ENCODE measurements at regions not wholly inside any gene's neighbourhood (a gene's known extent, or its start where the extent isn't known, plus 50 kb on each side); places are given as distances from the start of the nearest gene placed in this dataset.

- no peak for TF ChIP-seq PRDM15 (CRISPR knock-in tag; IDR thresholded peaks at IDR 0.05)
Measured at GRCh38 chr7:109178342-109178741, 608.7 kb downstream of the DNAJB9 start (continued).

GRCh38 chr7:109179601-109180000 is 609.9 kb downstream of the DNAJB9 start:
- in situ Hi-C loops (cut with MboI) = no loop called here
- no peak for TF ChIP-seq HSF1 (IDR thresholded peaks at IDR 0.05; ENCODE audit: low read depth, low read length)
- no peak for TF ChIP-seq TBL1XR1 (IDR thresholded peaks at IDR 0.05; ENCODE audit: low read depth, low read length)
- TF ChIP-seq HDGF (IDR thresholded peaks at IDR 0.05) = no peak
- no peak for TF ChIP-seq KLF5 (IDR thresholded peaks at IDR 0.05; ENCODE audit: partially characterized antibody)
- TF ChIP-seq RELA (IDR thresholded peaks at IDR 0.05; ENCODE audit: borderline replicate concordance, partially characterized antibody) = no peak
- no peak for TF ChIP-seq RAD21 (IDR thresholded peaks at IDR 0.05; ENCODE audit: insufficient read depth, low read depth, low read length)
- TF ChIP-seq MEF2A (IDR thresholded peaks at IDR 0.05; ENCODE audit: insufficient read depth, low read depth, low read length) = no peak
- TF ChIP-seq POLR2A (IDR thresholded peaks at IDR 0.05; ENCODE audit: low read depth, low read length) = no peak
- no peak for TF ChIP-seq TARDBP (IDR thresholded peaks at IDR 0.05; ENCODE audit: borderline replicate concordance)
- no peak for TF ChIP-seq ASH2L (IDR thresholded peaks at IDR 0.05; ENCODE audit: borderline replicate concordance, low read depth)
- no peak for TF ChIP-seq BRCA1 (IDR thresholded peaks at IDR 0.05; ENCODE audit: low read depth, low read length)
- TF ChIP-seq, protein P1, sequence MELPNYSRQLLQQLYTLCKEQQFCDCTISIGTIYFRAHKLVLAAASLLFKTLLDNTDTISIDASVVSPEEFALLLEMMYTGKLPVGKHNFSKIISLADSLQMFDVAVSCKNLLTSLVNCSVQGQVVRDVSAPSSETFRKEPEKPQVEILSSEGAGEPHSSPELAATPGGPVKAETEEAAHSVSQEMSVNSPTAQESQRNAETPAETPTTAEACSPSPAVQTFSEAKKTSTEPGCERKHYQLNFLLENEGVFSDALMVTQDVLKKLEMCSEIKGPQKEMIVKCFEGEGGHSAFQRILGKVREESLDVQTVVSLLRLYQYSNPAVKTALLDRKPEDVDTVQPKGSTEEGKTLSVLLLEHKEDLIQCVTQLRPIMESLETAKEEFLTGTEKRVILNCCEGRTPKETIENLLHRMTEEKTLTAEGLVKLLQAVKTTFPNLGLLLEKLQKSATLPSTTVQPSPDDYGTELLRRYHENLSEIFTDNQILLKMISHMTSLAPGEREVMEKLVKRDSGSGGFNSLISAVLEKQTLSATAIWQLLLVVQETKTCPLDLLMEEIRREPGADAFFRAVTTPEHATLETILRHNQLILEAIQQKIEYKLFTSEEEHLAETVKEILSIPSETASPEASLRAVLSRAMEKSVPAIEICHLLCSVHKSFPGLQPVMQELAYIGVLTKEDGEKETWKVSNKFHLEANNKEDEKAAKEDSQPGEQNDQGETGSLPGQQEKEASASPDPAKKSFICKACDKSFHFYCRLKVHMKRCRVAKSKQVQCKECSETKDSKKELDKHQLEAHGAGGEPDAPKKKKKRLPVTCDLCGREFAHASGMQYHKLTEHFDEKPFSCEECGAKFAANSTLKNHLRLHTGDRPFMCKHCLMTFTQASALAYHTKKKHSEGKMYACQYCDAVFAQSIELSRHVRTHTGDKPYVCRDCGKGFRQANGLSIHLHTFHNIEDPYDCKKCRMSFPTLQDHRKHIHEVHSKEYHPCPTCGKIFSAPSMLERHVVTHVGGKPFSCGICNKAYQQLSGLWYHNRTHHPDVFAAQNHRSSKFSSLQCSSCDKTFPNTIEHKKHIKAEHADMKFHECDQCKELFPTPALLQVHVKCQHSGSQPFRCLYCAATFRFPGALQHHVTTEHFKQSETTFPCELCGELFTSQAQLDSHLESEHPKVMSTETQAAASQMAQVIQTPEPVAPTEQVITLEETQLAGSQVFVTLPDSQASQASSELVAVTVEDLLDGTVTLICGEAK (IDR thresholded peaks at IDR 0.05; ENCODE audit: borderline replicate concordance) = no peak
- no peak for TF ChIP-seq PML (IDR thresholded peaks at IDR 0.05; ENCODE audit: low read length)

More at GRCh38 chr7:109179601-109180000, 609.9 kb downstream of the DNAJB9 start:
- ChIA-PET CTCF (no interaction called here), RAD21 (ENCODE audit: unreplicated experiment) (no interaction called here), POLR2A (no interaction called here), SMC1A (ENCODE audit: uncharacterized antibody, unreplicated experiment) (no interaction called here)
- Histone ChIP-seq H3K36me3 (ENCODE audit: control insufficient read depth in 2 of 2, insufficient read depth in 2 of 2, low read length in 1 of 2) (no peaks in the 10 kb centered on the region), H4K20me1 (ENCODE audit: control insufficient read depth, insufficient read depth) (no peaks in the 10 kb centered on the region), H3K27me3 (replicated peaks in 1 of 2; ENCODE audit: control insufficient read depth in 2 of 2, insufficient read depth in 2 of 2, low read length in 1 of 2) (no peaks in the 10 kb centered on the region), H3K4me2 (ENCODE audit: control insufficient read depth, insufficient read depth) (no peak overlapping the region), H3K9me3 (replicated peaks; ENCODE audit: control insufficient read depth, insufficient read depth, low read length) (no peaks in the 10 kb centered on the region), H2AFZ (ENCODE audit: control insufficient read depth, low read depth, low read length) (no peak overlapping the region), H3K4me3 (no peak overlapping the region), H3K9ac (ENCODE audit: control insufficient read depth, insufficient read depth, low read length) (no peak overlapping the region), H3K79me2 (ENCODE audit: control insufficient read depth, insufficient read depth, low read length) (no peaks in the 10 kb centered on the region), H3K27ac (ENCODE audit: control insufficient read depth, insufficient read depth) (no peak overlapping the region), H3K4me1 (ENCODE audit: control insufficient read depth, insufficient read depth, low read length) (no peaks in the 10 kb centered on the region)
- WGBS (ENCODE audit: insufficient coverage, insufficient replicate concordance, low lambda C conversion rate, missing lambda C conversion rate) = 0% methylated on average over 3 of the region's 3 CpGs
- no TSS peak for BruUV-seq (replicated peaks)
- intact Hi-C loops (cut with micrococcal nuclease; ENCODE audit: unreplicated experiment) = loop anchor here (10.0 kb wide), 1 partner anchor 85 kb away; no protein-coding TSS in a partner anchor
- DNase-seq (ENCODE audit: low read depth, low spot score) (no peak), ATAC-seq (no peak), FAIRE-seq (no peak)
